ENCODE measurements at regions not wholly inside any gene's neighbourhood (a gene's known extent, or its start where the extent isn't known, plus 50 kb on each side); places are given as distances from the start of the nearest gene placed in this dataset.

DNA sequence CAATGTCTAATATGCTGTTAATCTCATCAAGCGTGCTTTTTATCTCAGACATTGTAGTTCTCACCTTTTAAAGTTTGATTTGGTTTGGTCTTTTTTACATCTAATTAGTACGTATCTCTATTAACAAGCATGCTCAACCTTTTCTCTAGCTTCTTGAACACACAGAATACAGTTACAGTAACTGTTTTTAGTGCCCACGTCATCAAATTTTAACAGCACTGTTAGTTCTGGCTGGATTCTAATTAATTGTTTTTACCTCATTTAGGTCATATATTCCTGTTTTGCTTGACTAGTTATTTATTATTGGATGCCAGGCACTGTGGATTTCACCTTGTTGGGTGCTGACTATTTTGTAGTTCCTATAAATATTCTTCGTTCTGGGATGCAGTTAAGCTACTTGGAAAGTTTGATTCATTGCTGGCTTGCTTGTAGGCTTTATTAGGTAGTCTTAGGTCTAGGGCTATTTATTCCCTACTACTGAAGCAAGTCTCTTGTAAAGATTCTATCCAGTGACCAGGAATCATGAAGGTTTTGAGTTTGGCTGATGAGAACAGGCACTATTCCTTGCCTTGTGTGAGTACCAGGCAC is 263.0 kb downstream of the ETAA1 start:
- DNase-seq (ENCODE audit: low spot score): no peak

DNA sequence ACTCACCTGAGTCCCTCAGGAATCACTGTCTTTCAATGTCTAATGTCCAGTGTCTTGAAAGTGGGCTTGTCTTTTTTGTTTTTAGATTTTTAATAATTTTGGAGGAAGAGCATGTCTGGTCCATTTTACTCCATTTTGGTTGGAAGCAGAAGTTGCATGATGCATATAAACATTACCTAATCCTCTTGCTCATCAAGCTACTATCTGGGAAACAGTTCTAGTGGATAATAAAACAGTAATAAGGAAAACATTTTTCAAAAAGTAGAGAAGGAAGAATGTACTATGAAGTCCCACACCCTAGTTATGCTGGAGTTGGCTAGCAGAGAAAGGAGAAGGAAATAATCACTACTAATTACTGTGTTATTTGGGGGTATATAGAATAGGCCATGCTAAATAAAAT is 263.7 kb downstream of the ETAA1 start:
- no peak for DNase-seq (ENCODE audit: low spot score)

DNA sequence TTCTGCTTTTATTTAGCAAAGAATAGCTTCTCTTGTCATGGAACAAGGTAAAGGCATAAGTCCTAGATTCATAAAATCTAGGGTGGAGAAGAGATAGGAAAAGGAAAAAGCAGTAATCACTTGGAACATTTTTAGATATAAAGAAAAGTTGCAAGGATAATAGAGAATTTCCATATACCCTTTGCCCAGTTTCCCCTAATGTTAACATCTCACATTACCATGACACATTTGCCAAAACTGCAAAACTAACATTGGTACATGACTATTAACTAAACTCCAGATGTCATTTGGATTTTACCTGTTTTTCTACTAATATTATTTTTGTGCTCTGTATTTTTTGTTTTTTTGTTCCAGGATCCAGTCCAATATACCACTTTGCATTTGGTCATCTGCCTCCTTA is 265.1 kb downstream of the ETAA1 start:
- DNase-seq (ENCODE audit: low spot score): no peak

DNA sequence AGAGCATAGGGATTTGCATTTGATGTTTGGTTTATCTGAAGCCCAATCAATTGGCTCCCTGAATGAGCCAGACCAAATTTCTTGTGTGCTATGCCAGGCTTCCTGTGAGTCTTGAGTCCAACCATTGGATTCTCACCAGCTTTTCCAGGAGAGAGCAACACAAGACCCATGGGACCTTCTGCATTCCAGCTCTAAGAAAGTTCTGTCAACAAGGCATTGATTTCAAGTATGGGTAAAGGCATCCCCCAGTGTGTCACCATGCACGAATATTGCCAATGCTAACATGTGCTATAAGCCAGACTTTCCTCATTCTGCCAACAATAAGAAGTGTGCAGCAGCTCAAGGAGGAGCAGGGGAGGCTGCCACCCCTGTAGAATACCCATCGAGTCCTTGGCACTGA is 266.6 kb downstream of the ETAA1 start:
- no peak for DNase-seq (ENCODE audit: low spot score)

DNA sequence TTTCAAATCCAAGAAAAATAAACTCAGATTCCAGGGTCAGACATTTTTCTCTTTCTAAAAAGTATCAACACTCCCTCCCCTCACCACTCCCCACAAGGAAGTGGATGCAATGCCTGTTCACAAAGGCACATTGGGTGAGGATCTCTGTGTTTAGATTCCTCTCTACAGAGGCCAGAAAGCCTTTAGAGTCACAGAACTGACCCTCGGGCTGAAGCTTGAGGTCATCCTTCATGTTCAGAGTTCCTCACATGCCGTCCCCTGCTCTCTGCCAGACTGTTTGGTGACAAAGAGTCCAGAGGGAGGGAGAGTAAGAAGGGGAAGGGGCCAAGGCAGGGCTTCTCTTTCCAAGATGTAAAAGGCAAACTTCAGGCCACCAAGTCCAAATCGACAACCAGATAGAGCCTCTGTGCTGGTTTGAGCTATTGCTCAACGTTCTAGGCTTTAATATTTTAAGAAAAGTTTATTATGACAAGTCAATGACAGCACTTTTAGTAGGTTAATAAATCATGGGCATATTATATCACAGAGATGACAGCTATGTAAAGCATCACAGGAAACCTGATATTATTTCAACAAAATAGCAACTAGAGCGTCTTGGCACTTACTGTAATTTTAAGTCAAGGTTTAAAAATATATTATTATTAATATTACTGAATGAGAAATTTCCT is 269.4 kb downstream of the ETAA1 start:
- no peak for DNase-seq (ENCODE audit: low spot score)

DNA sequence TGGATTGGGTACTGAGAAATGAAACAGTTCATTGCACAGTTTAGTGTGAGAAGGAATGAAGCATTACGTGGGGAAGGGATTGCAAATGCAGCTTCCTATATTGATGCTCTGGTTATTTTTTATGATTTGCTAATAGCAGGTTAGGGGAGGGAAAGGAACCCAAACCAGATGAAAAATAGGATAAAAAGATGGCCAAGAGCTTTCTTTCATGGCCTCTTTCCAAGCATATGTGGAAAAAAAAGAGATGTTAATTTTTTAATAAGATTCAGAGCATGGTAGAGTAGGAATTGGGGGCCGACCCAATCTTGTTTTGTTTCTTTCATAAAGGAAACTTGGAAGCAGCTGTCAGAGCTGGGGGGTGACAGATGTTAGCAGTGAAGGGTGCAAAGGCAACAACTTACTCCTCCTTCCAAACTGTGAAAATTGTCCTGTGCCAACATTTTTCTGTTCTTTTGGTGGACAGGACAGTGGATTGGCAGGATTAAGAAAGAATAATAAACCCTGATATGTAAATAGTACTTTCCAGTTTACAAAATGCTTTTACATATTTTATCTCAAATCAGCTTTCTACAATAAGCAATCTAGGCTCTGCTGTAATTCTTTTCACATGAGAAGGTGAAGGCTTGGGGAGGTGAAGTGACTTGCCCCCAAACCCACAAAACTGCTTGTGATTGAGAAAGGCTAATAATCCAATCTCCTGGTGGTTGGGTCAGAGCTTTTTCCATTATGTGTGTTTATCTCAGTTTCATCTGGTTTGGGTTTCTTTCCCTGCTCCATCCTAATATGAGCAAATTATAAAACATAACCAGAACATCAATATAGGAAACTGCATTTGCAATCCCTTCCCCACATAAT is 270.1 kb downstream of the ETAA1 start:
- DNase-seq (ENCODE audit: low spot score): no peak

DNA sequence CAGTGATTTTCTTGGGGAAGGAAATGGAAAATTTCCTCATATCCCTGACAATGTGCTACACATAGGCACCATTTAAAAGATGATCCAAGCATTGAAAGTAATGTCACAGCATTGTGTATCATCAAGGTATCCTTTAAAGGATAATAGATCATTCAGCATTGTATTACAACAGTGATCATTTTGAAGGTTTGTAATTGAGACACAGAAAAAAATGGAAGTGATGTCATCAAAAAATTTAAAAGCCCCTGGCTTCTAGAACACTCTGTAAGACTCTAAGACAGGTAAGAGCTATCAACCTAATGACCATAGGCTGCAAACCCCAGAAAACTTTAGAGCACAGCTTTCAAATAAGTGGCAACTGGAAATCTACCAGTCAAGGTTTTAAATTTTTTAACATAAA is 271.4 kb downstream of the ETAA1 start:
- no peak for DNase-seq (ENCODE audit: low spot score)

DNA sequence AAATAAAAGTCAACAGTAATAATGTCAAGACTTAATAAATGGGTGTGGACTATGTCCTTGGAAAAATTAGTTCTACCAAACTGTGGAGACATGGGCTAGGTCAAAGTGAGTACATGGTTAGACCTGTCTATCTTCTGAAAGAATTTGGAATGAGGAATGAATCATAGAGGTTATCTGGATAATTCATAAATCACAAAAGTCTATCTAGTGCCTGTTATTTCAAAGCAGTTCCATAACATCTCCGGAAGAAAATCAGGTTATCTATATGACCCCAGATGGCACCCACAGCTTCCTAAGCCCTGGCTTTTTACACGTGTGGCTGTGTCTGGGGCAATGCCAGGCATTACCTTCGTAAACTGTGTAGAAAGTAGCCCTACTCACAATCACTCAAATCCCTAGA is 272.0 kb downstream of the ETAA1 start:
- no peak for DNase-seq (ENCODE audit: low spot score)

DNA sequence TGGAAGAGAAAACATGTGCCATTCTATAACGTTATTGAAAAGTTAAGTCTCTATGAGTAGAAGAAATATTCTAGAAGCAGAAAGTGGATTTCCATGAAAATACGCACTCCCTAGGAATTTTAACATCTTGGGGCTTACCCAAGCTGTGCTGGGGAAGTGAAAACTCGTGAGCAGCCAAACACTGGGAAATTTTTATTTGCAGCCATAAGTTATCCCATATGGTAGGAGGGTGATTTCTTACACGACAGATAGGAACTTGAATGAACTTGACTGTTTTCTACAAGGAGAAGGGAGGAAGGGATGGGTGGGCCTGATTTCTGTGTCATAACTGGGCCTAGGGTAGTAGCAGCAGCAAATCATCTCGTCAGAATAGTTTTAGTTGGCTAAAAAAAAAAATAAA is 272.6 kb downstream of the ETAA1 start:
- no peak for DNase-seq (ENCODE audit: low spot score)

DNA sequence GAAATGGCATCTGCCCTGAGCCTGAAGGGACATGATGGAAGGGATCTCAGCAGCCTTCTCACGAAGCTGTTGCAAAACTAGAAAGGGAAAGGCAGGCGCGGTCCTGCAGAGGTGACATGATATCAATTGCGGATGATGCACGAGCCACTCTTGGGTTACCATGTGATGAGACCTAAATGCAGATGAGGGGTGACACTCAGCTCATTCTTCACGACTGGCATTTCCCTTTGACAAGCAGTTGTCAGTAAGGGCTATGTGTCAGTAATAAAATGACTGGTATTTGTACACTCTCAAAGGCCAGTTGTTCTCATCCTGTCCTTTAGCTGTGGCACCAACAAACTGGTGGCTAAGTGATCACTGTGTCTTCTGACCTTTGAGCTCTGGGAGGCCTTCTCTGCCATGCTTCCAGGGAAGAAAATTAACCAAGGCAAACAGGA is 273.6 kb downstream of the ETAA1 start:
- DNase-seq (ENCODE audit: low spot score): no peak

DNA sequence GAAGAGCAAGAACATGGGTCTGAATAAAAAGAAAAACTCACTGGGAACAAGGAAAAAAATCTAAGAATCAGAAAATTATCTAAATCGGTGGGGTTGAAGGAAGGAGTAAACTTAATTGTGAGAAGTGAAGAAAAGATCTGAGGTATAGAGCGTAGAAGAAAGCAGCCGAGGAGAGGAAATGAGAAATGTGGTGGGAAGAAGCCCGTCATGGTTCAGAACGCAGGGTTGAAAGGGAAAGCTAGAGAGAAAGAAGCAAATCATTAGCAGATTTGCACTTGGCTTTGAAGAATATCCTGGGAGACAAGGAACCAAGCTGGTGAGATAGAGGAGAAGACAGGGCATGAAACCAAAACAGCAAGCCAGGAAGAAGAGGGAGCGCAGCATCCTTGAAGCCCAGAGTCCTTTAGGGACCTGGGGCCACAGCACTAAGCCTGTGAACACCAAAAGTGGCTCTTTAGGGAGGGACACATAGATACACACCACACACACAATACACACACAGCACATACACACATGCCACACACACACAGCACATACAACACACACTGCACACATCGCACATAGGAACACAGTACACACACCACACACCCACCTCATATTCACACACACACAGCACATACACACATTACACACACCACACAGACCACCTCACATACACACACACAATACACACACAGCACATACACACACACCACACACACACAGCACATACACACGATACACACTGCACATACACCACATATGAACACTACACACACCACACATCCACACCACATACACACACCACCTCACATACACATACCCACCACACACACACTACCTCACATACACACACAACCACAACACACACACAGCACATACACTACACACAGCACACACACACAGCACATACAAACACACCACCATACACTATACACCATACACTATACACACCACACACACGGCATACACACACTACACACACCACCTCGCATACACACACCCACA is 274.6 kb downstream of the ETAA1 start:
- DNase-seq (ENCODE audit: low spot score): no peak

DNA sequence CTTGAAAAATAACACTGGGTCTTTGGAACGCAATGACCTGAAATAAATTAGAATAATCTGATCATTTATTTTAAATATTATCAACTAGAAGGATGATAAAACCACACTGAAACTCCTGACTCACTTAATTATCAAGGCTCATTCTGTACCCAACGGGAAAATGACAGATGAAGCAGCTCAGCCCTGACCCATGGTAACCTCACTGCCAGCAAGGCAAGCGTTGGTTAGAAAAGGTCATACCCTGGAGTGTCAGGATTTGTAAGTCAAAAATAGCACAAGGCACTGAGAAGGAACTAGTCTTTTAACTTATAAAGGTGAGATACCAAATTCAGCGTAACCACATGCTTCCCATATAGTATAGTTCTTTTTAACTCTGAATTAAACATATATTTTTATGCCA is 277.5 kb downstream of the ETAA1 start:
- DNase-seq (ENCODE audit: low spot score): no peak

DNA sequence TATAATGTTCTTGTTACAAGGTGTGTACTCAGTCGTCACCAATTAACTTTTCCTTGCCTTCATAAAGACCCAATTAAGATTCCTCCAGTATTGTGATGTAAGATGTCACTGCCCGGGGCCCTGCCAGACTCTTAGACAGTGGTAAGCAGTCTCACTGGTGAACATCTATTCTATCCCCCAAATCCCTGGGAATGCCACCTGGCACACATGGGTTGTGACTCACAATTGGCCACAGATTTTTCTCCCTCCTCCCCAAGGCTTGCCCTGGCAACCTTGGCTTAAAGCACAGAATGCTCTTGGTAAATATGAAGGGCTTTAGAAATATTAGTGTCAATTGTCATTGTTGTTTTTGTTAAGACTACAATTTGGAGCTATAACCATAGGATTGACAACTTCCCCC is 287.9 kb downstream of the ETAA1 start:
- DNase-seq (ENCODE audit: low spot score): no peak

DNA sequence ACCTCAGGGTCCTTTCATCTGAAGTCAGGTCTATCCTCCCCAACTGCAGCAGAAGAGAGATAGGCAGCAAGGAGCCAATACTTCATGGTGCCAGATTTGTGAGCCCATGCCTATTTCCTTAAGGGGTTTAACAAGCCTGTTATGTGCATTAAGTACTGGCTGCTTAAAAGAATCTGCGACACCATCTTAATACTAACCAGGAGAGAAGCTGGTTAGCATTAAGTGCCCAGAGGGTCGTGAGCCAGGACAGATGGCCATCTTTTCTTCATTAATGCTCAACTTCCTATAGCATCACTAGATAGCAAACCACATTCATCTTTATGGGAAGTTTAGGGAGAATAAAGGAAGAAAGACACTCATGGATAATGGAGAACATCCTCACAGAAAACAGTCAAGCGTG is 289.1 kb downstream of the ETAA1 start:
- no peak for DNase-seq (ENCODE audit: low spot score)

DNA sequence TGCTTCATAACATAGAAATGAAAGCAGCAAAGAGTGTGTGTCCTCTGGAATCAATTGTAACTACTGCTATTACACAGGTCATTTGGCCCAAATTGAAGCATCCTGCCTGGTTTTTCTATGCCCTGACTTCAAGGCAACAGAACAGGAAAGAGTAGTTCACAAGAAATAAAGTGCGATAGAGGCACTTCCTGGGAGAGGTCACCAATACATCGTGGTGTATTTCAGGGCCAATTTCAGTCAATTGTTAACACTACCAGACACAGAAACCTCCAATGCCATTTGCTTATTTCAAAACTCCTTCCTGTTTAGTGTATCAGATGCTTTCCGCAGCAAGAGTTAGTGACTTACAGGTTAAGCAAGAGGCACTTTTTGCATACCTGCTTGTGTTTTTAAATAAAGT is 292.1 kb downstream of the ETAA1 start:
- DNase-seq (ENCODE audit: low spot score): no peak

DNA sequence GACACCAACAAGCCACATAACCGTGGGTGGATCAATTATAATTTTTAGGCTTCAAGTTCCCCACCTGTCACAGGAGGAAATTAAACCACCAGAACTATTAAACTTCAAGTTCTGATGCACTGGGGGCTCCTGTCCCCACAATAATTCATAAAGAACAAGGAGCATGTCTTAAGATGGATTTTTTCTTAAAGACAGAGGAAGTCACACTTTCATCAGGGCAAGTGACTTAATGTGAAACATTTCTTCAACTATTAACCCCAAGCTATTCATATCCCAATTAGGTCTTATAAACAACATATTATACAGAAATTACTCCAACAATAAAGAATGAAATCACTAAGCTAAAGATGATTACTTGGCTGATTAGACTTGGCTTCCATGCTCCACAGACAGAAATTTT is 292.5 kb downstream of the ETAA1 start:
- DNase-seq (ENCODE audit: low spot score): no peak

DNA sequence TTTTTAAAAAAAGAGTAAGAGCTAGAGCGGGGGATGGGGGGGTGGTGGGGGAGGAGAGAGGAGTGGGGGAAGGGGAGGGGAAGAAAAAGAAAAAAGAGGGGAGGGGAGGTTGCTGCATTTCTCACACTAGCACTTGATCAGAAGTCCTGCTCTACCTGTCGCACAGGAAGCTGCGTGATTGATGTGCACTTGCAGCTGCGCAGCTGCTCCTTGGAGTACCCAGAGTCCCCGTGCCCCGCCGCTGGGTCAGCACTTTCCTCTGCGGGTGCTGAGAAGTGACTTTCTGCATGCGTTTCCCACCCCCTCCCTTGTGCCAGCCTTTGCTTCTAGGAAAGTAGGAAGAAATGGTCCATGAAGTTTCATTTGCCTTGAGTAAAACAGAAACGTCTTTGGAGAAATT is 297.3 kb downstream of the ETAA1 start:
- DNase-seq (ENCODE audit: low spot score): no peak

DNA sequence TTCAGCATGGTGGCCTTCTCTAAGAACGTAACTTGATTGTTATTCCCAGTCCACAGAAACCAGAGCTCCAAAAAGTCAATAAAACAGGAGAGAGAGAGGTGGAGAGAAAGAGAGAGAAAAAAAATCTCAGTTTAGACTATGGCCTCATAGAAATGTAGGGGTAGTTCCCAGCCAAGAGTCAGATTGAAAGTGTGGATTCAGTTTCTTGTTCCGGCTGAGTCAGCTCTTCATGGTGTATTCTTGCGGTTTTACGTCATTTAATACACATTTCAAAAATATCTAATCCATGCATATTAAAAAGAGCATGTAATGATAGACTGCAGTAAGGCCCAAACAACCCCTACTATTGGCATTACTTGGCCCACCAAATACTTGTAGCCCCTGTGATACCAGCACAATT is 303.9 kb downstream of the ETAA1 start:
- no peak for DNase-seq (ENCODE audit: low spot score)

DNA sequence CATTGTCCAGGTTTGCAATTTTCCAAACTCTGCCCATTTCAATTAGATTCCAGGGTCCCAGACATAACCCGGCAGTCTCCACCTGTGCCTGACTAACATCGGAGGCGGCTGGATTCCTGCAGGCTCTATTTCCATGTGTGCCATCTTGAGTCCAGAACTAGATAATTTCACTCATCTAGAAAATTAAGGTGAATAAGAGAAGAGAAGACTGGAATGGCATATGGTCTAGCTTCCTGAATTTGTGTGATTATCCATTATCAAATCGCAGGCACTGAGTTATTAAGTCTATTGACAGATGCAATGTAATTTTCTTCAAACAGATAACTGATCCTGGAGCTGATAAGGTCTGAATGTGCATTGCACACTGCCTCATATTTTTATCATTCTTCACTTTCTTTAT is 305.2 kb downstream of the ETAA1 start:
- no peak for DNase-seq (ENCODE audit: low spot score)

DNA sequence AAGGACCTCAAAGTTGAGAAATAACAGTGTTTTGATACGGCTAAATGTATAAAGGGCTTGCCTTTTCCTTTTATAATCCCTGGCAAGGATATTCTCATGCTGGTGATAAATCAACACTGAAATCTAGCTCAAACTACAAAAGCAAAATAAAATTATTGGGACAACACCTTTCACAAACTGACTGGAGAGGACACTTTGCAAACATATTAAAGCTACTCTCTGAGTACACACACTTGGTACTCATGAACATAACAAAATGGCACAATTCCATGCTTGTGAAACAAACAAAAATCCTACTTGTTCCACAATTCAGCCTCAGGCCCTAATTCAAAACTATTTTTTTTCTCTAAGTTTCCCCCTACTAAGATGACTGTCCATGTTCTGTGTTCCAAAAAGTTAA is 305.8 kb downstream of the ETAA1 start:
- DNase-seq (ENCODE audit: low spot score): no peak

DNA sequence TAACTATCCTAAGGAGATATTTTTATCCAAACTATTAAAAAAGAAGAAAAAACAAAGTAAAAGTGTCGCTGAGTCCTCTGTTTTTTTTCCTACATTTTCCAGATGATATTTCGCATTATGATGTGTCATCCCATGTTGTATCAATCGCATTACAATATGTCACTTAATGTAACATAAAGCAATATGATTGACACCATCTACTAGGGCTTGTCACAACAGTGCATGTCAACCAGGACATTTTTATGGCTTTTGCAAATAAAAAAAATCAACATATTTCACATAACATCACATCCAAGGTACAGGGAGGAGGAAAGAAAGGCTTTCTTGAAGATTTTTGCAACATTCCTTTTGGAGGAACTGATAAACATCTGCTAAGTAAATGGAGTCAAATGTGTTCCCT is 308.9 kb downstream of the ETAA1 start:
- no peak for DNase-seq (ENCODE audit: low spot score)

DNA sequence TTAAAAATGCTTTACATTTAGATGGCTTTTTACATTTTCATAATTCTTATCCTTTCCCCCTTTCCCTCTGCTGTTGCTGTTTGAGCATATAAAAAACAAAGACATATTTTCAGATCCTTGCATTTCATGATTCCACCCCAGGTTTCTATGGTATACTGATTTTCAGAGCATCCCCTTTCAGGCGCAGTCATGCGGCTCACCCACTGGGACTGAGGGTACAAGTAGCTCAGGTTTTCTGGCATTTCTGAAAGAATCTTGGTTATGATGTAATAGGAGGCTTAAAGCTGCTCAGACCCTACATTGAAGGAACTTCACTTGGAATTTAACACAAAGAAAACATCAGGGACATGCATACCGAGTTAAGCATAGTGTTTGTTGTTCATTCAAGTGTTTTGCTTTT is 310.8 kb downstream of the ETAA1 start:
- DNase-seq (ENCODE audit: low spot score): no peak

All from CD4-positive, alpha-beta T cell treated with Interleukin-2 at 100 ng/mL for 4 hours (primary cell).